ENCODE measurements at regions not wholly inside any gene's neighbourhood (a gene's known extent, or its start where the extent isn't known, plus 50 kb on each side); places are given as distances from the start of the nearest gene placed in this dataset.

GRCh38 chr4:82171531-82172155 lies 202.1 kb downstream of the HNRNPD start:
- no peak for ATAC-seq
- Histone ChIP-seq H3K4me2 (ENCODE audit: control insufficient read depth, insufficient read depth) (no peak overlapping the region), H3K9ac (ENCODE audit: control insufficient read depth, insufficient read depth, low read length) (no peak overlapping the region), H3K36me3 (ENCODE audit: control insufficient read depth in 2 of 2, insufficient read depth in 2 of 2, low read length in 1 of 2) (no peaks in the 10 kb centered on the region), H3K4me3 (no peak overlapping the region), H3K4me1 (ENCODE audit: control insufficient read depth, insufficient read depth, low read length) (no peaks in the 10 kb centered on the region), H4K20me1 (ENCODE audit: control insufficient read depth, insufficient read depth) (no peaks in the 10 kb centered on the region), H3K9me3 (replicated peaks; ENCODE audit: control insufficient read depth, insufficient read depth, low read length) (no peaks in the 10 kb centered on the region), H2AFZ (ENCODE audit: control insufficient read depth, low read depth, low read length) (no peak overlapping the region), H3K27me3 (replicated peaks in 1 of 2; ENCODE audit: control insufficient read depth in 2 of 2, insufficient read depth in 2 of 2, low read length in 1 of 2) (no peaks in the 10 kb centered on the region), H3K27ac (ENCODE audit: control insufficient read depth, insufficient read depth) (no peak overlapping the region), H3K79me2 (ENCODE audit: control insufficient read depth, insufficient read depth, low read length) (no peaks in the 10 kb centered on the region)
- no peak for DNase-seq (ENCODE audit: low read depth, low spot score)
- ChIA-PET SMC1A (ENCODE audit: uncharacterized antibody, unreplicated experiment) (no interaction called here), RAD21 (ENCODE audit: unreplicated experiment) (no interaction called here), CTCF (no interaction called here), POLR2A (no interaction called here)
- WGBS (ENCODE audit: insufficient coverage, insufficient replicate concordance, low lambda C conversion rate, missing lambda C conversion rate), result 6% methylated on average over 1 of the region's 1 CpG
- no peak for FAIRE-seq
- in situ Hi-C loops (cut with MboI), result no loop called here
- intact Hi-C loops (cut with micrococcal nuclease; ENCODE audit: unreplicated experiment), result no loop called here
- no peak for TF ChIP-seq E2F8 (IDR thresholded peaks at IDR 0.05; ENCODE audit: low read depth, partially characterized antibody)
- no peak for TF ChIP-seq ZZZ3 (IDR thresholded peaks at IDR 0.05; ENCODE audit: control insufficient read depth, insufficient read length, low read depth)
- TF ChIP-seq HDAC2 (IDR thresholded peaks at IDR 0.05), result no peak
- no TSS peak for BruUV-seq (replicated peaks)

GRCh38 chr4:82149750-82150149 lies 224.0 kb downstream of the HNRNPD start:
- CTCF ChIA-PET, result no interaction called here
- TF ChIP-seq TCF12 (IDR thresholded peaks at IDR 0.05; ENCODE audit: low read depth, low read length), result no peak
- TF ChIP-seq, protein P1, sequence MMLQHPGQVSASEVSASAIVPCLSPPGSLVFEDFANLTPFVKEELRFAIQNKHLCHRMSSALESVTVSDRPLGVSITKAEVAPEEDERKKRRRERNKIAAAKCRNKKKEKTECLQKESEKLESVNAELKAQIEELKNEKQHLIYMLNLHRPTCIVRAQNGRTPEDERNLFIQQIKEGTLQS (IDR thresholded peaks at IDR 0.05; ENCODE audit: borderline replicate concordance, extremely low read depth, low read depth, low read length), result no peak
- no peak for TF ChIP-seq ZSCAN29 (IDR thresholded peaks at IDR 0.05)
- TF ChIP-seq ZNF274 (IDR thresholded peaks at IDR 0.05; ENCODE audit: insufficient read depth, insufficient read length), result no peak
- TF ChIP-seq DPF2 (IDR thresholded peaks at IDR 0.05), result no peak
- no peak for TF ChIP-seq ESRRA (IDR thresholded peaks at IDR 0.05; ENCODE audit: low read length)
- no peak for TF ChIP-seq USF2 (IDR thresholded peaks at IDR 0.05; ENCODE audit: borderline replicate concordance, low read depth, low read length)
- TF ChIP-seq, protein P2, sequence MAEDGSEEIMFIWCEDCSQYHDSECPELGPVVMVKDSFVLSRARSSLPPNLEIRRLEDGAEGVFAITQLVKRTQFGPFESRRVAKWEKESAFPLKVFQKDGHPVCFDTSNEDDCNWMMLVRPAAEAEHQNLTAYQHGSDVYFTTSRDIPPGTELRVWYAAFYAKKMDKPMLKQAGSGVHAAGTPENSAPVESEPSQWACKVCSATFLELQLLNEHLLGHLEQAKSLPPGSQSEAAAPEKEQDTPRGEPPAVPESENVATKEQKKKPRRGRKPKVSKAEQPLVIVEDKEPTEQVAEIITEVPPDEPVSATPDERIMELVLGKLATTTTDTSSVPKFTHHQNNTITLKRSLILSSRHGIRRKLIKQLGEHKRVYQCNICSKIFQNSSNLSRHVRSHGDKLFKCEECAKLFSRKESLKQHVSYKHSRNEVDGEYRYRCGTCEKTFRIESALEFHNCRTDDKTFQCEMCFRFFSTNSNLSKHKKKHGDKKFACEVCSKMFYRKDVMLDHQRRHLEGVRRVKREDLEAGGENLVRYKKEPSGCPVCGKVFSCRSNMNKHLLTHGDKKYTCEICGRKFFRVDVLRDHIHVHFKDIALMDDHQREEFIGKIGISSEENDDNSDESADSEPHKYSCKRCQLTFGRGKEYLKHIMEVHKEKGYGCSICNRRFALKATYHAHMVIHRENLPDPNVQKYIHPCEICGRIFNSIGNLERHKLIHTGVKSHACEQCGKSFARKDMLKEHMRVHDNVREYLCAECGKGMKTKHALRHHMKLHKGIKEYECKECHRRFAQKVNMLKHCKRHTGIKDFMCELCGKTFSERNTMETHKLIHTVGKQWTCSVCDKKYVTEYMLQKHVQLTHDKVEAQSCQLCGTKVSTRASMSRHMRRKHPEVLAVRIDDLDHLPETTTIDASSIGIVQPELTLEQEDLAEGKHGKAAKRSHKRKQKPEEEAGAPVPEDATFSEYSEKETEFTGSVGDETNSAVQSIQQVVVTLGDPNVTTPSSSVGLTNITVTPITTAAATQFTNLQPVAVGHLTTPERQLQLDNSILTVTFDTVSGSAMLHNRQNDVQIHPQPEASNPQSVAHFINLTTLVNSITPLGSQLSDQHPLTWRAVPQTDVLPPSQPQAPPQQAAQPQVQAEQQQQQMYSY (CRISPR knock-in tag; IDR thresholded peaks at IDR 0.05), result no peak

More at GRCh38 chr4:82149750-82150149, 224.0 kb downstream of the HNRNPD start:
- ChIA-PET POLR2A (no interaction called here), SMC1A (ENCODE audit: uncharacterized antibody, unreplicated experiment) (interaction anchor here (0.9 kb wide), 1 partner anchor 115 kb away, joined by 3 read pairs; no protein-coding TSS in a partner anchor), RAD21 (ENCODE audit: unreplicated experiment) (no interaction called here)
- intact Hi-C loops (cut with micrococcal nuclease; ENCODE audit: unreplicated experiment) (no loop called here), in situ Hi-C loops (cut with MboI) (no loop called here)
- no peak overlapping the region for H3K4me2 ChIP-seq (ENCODE audit: control insufficient read depth, insufficient read depth)
- ATAC-seq (no peak), DNase-seq (ENCODE audit: low read depth, low spot score) (no peak), FAIRE-seq (no peak)
- H2AFZ ChIP-seq (ENCODE audit: control insufficient read depth, low read depth, low read length), result no peak overlapping the region
- no peak overlapping the region for H3K27ac ChIP-seq (ENCODE audit: control insufficient read depth, insufficient read depth)
- H3K4me1 ChIP-seq (ENCODE audit: control insufficient read depth, insufficient read depth, low read length), result no peaks in the 10 kb centered on the region
- no peaks in the 10 kb centered on the region for H3K36me3 ChIP-seq (ENCODE audit: control insufficient read depth in 2 of 2, insufficient read depth in 2 of 2, low read length in 1 of 2)
- BruUV-seq (replicated peaks), result no TSS peak
- no peak overlapping the region for H3K9ac ChIP-seq (ENCODE audit: control insufficient read depth, insufficient read depth, low read length)
- no peaks in the 10 kb centered on the region for H4K20me1 ChIP-seq (ENCODE audit: control insufficient read depth, insufficient read depth)
- no peaks in the 10 kb centered on the region for H3K79me2 ChIP-seq (ENCODE audit: control insufficient read depth, insufficient read depth, low read length)
- H3K27me3 ChIP-seq (replicated peaks in 1 of 2; ENCODE audit: control insufficient read depth in 2 of 2, insufficient read depth in 2 of 2, low read length in 1 of 2), result no peaks in the 10 kb centered on the region
- no peak overlapping the region for H3K4me3 ChIP-seq
- H3K9me3 ChIP-seq (replicated peaks; ENCODE audit: control insufficient read depth, insufficient read depth, low read length), result no peaks in the 10 kb centered on the region

Data from GM12878 (cell line).